IMR-90 (cell line): ENCODE measurements at regions not wholly inside any gene's neighbourhood (a gene's known extent, or its start where the extent isn't known, plus 50 kb on each side); places are given as distances from the start of the nearest gene placed in this dataset.

Experiments
- BHLHE40 ChIP-seq: fragments of 150-350 bp; IDR thresholded peaks from 2 replicates; pipeline ENCODE4 v1.6.1; 2016; ENCODE audit warnings: mild to moderate bottlenecking, low read depth, low read length
- CEBPB ChIP-seq: IDR thresholded peaks from 2 replicates; pipeline ENCODE4 v1.6.1; 2012; ENCODE audit warnings: low read depth, low read length, improper control_type of control experiment
- MAZ ChIP-seq: IDR thresholded peaks from 2 replicates; pipeline ENCODE4 v1.6.1; 2012; ENCODE audit warnings: low read depth, mild to moderate bottlenecking, low read length, improper control_type of control experiment, moderate library complexity, borderline replicate concordance
- MXI1 ChIP-seq: IDR thresholded peaks from 2 replicates; pipeline ENCODE4 v1.6.1; 2012; ENCODE audit warnings: low read depth, mild to moderate bottlenecking, low read length, moderate library complexity, borderline replicate concordance
- POLR2A ChIP-seq: IDR thresholded peaks from 2 replicates; pipeline ENCODE4 v1.6.1; 2012; ENCODE audit warnings: mild to moderate bottlenecking, low read depth, low read length
- RCOR1 ChIP-seq: IDR thresholded peaks from 2 replicates; pipeline ENCODE4 v1.6.1; 2012; ENCODE audit warnings: mild to moderate bottlenecking, low read length, improper control_type of control experiment; ENCODE audit not compliant: insufficient replicate concordance
- SMC3 ChIP-seq: fragments of 150-350 bp; IDR thresholded peaks from 2 replicates; pipeline ENCODE4 v1.6.1; 2016; ENCODE audit warnings: low read depth, mild to moderate bottlenecking, antibody characterized with exemption, low read length, moderate library complexity
- TF ChIP-seq, protein P1 (sequence below): conservative IDR thresholded peaks from 2 replicates; pipeline ENCODE4 v1.5.1; 2012; ENCODE audit warnings: mild to moderate bottlenecking, low read depth, low read length, improper control_type of control experiment
- TF ChIP-seq, protein P2 (sequence below): fragments of 150-350 bp; IDR thresholded peaks from 2 replicates; pipeline ENCODE4 v1.6.1; 2016; ENCODE audit warnings: low read depth, mild to moderate bottlenecking, low read length, moderate library complexity, borderline replicate concordance

DNA sequence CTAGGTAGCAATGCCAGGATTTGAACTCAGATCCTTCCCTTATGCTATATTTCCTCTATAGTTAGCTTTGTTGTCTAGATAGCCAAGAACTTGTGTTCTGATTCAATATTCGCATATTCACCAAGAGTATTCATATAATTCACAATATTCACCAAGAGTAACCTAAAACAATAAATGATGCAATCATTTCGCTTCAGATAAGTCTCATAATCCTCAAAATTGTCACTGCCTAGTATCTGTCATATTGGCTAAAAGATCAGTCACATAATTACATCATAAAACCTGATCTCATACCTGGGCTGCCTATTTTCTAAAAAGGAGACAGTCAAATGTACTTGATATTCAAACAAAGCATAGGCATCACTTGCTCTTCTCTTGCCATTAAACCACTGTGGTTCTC is 199.7 kb upstream of the CPEB2 start:
- TF ChIP-seq MXI1 (no peak), CEBPB (no peak), POLR2A (no peak), SMC3 (no peak), RCOR1 (no peak), MAZ (no peak), BHLHE40 (no peak)
- TF ChIP-seq, protein P1, sequence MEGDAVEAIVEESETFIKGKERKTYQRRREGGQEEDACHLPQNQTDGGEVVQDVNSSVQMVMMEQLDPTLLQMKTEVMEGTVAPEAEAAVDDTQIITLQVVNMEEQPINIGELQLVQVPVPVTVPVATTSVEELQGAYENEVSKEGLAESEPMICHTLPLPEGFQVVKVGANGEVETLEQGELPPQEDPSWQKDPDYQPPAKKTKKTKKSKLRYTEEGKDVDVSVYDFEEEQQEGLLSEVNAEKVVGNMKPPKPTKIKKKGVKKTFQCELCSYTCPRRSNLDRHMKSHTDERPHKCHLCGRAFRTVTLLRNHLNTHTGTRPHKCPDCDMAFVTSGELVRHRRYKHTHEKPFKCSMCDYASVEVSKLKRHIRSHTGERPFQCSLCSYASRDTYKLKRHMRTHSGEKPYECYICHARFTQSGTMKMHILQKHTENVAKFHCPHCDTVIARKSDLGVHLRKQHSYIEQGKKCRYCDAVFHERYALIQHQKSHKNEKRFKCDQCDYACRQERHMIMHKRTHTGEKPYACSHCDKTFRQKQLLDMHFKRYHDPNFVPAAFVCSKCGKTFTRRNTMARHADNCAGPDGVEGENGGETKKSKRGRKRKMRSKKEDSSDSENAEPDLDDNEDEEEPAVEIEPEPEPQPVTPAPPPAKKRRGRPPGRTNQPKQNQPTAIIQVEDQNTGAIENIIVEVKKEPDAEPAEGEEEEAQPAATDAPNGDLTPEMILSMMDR, result no peak
- TF ChIP-seq, protein P2, sequence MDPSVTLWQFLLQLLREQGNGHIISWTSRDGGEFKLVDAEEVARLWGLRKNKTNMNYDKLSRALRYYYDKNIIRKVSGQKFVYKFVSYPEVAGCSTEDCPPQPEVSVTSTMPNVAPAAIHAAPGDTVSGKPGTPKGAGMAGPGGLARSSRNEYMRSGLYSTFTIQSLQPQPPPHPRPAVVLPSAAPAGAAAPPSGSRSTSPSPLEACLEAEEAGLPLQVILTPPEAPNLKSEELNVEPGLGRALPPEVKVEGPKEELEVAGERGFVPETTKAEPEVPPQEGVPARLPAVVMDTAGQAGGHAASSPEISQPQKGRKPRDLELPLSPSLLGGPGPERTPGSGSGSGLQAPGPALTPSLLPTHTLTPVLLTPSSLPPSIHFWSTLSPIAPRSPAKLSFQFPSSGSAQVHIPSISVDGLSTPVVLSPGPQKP, result no peak
